Ovary (tissue), 7 donors: ENCODE measurements at regions not wholly inside any gene's neighbourhood (a gene's known extent, or its start where the extent isn't known, plus 50 kb on each side); places are given as distances from the start of the nearest gene placed in this dataset.

Source experiments
- DNase-seq, 5 donors: peaks; one replicate each; pipeline ENCODE4 v3.0.0-alpha.2; 2019 to 2020
- H3K27ac ChIP-seq, 2 donors: fragments of 200-600 bp; one replicate each; pipeline versions ENCODE4 v1.5.1 to v1.8.0; 2019 to 2022
- H3K27me3 ChIP-seq: fragments of 200-600 bp; one replicate; pipeline ENCODE4 v1.8.0; 2022
- H3K36me3 ChIP-seq: fragments of 200-600 bp; sonication (generic); one replicate; pipeline ENCODE4 v1.5.1; 2019
- H3K4me1 ChIP-seq: one replicate; pipeline ENCODE4 v1.8.1; 2013; ENCODE audit warnings: mild to moderate bottlenecking, moderate library complexity; ENCODE audit not compliant: insufficient read depth
- H3K4me3 ChIP-seq: fragments of 200-600 bp; sonication (generic); one replicate; pipeline ENCODE4 v1.5.1; 2017
- H3K9me3 ChIP-seq, 2 donors: fragments of 200-600 bp in 1 of 2; sonication (generic) in 1 of 2; one replicate each; pipeline versions ENCODE4 v1.5.1 to v1.8.1; 2013 to 2019; ENCODE audit warnings: mild to moderate bottlenecking in 1 of 2, moderate library complexity in 1 of 2
- CTCF ChIP-seq, 3 donors: fragments of 450-650 bp in 2 of 3; fragments of 200-600 bp in 1 of 3; IDR thresholded peaks; one replicate each; pipeline versions ENCODE4 v1.5.1 to v1.8.0; 2016 to 2022; ENCODE audit warnings: antibody characterized with exemption in 3 of 3, mild to moderate bottlenecking in 1 of 3
- EP300 ChIP-seq: sonication (generic); formaldehyde crosslinking; IDR thresholded peaks from one replicate; pipeline ENCODE4 v1.6.1; 2017; ENCODE audit warnings: antibody characterized with exemption
- POLR2A ChIP-seq: fragments of 450-650 bp; IDR thresholded peaks from one replicate; pipeline ENCODE4 v1.6.1; 2017; ENCODE audit warnings: antibody characterized with exemption, mild to moderate bottlenecking, moderate library complexity
- WGBS, 3 donors: extraction: QIAGEN DNeasy Blood & Tissue Kit in 1 of 3; methylation state at CpG; one replicate each; pipeline versions ENCODE4 v1.1.5 to v1.1.7; 2013 to 2017; 5-methylcytosine and 5-hydroxymethylcytosine counted together
- intact Hi-C, 4 donors: fragments of 100-400 bp; cut with DNase I; formaldehyde crosslinking; loops; one replicate each; pipeline versions ENCODE4 v1.11.0 to v1.15.1; 2022 to 2023
- donor health status: DM: no; HTN: no; CAD: no; lungs with moderate emphysema.
- donor health status: DM: no; HTN: no; CAD: no.
- donor health status: Bipolar disorder and iron deficiency.
- donor health status: DM: no; HTN: no; CAD: no.
- donor health status: DM: yes; HTN: yes; CAD: no.

- Histone ChIP-seq H3K36me3 (no peaks in the 10 kb centered on the region), H3K9me3 (no peaks in the 10 kb centered on the region), H3K27me3 (no peaks in the 10 kb centered on the region), H3K4me3 (no peak overlapping the region), H3K4me1 (no peaks in the 10 kb centered on the region), H3K27ac (no peak overlapping the region)
- no peak for DNase-seq
- intact Hi-C loops, result no loop called here
- WGBS, 3 donors, result 75 to 81% (median 76%) methylated on average over 7 of the region's 7 CpGs
- TF ChIP-seq EP300 (no peak), POLR2A (no peak), CTCF (IDR thresholded peaks at IDR 0.05) (no peak)
Observed at GRCh38 chr14:39766397-39767000, 334.3 kb upstream of the FBXO33 start.

GRCh38 chr14:39765676-39766075, 333.4 kb upstream of the FBXO33 start:
- no peak overlapping the region for H3K27ac ChIP-seq
- DNase-seq, result no peak
- 70 to 75% (median 73%) methylated on average over 2 of the region's 2 CpGs for WGBS, 3 donors
- H3K4me1 ChIP-seq, result no peaks in the 10 kb centered on the region
- H3K9me3 ChIP-seq, result no peaks in the 10 kb centered on the region
- no peak for TF ChIP-seq POLR2A
- TF ChIP-seq EP300, result no peak
- TF ChIP-seq CTCF (IDR thresholded peaks at IDR 0.05), result no peak
- intact Hi-C loops, result no loop called here
- H3K27me3 ChIP-seq, result no peaks in the 10 kb centered on the region
- no peak overlapping the region for H3K4me3 ChIP-seq
- no peaks in the 10 kb centered on the region for H3K36me3 ChIP-seq

GRCh38 chr14:39763402-39763890, 331.2 kb upstream of the FBXO33 start:
- Histone ChIP-seq H3K27ac (no peak overlapping the region), H3K4me1 (no peaks in the 10 kb centered on the region), H3K9me3 (no peaks in the 10 kb centered on the region), H3K4me3 (no peak overlapping the region), H3K27me3 (no peaks in the 10 kb centered on the region), H3K36me3 (no peaks in the 10 kb centered on the region)
- TF ChIP-seq POLR2A (no peak), EP300 (no peak), CTCF (IDR thresholded peaks at IDR 0.05) (no peak)
- 97 to 100% (median 97%) methylated on average over 1 of the region's 1 CpG for WGBS, 3 donors
- intact Hi-C loops, result no loop called here
- no peak for DNase-seq

- no peak for TF ChIP-seq EP300
- no peak for TF ChIP-seq CTCF (IDR thresholded peaks at IDR 0.05)
- TF ChIP-seq POLR2A, result no peak
- no peaks in the 10 kb centered on the region for H3K36me3 ChIP-seq
- H3K9me3 ChIP-seq, result no peaks in the 10 kb centered on the region
- 65 to 68% (median 67%) methylated on average over 16 of the region's 16 CpGs for WGBS, 3 donors
- intact Hi-C loops, result no loop called here
- no peak overlapping the region for H3K27ac ChIP-seq
- H3K4me1 ChIP-seq, result no peaks in the 10 kb centered on the region
- no peaks in the 10 kb centered on the region for H3K27me3 ChIP-seq
- no peak for DNase-seq
- no peak overlapping the region for H3K4me3 ChIP-seq
Observed at GRCh38 chr14:39762576-39763401, 330.6 kb upstream of the FBXO33 start.
